COR-L47 (cell line): ENCODE measurements at regions not wholly inside any gene's neighbourhood (a gene's known extent, or its start where the extent isn't known, plus 50 kb on each side); places are given as distances from the start of the nearest gene placed in this dataset.
"Not testable (repeated sequence)": the region's sequence is repeated elsewhere in the genome, so short reads cannot be mapped to it uniquely, and the experiment has no call there.

ENCODE experiments used
- DNase-seq: peaks from one replicate; lab custom pipeline; 2025; lab: John Stamatoyannopoulos, UW

DNA sequence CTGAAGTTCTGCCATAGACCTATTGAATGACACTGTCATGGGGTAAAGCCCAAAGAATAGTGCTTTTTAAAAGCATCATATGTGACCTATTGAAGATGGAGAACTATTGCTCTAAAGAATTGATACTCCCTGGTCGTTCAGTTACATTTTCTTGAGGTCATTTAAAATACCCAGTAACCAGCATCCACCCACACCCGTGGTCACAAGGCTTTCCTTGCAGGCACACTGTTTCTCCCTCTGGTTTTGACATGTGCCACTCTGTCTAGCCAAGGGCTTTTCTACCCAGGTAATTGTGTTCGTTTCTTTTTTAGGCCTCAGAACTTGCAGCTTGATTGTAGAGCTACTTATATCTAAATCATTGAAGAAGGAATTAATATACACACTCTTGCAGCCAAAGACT is 68.3 kb upstream of the LYZL2 start:
- no peak for DNase-seq

DNA sequence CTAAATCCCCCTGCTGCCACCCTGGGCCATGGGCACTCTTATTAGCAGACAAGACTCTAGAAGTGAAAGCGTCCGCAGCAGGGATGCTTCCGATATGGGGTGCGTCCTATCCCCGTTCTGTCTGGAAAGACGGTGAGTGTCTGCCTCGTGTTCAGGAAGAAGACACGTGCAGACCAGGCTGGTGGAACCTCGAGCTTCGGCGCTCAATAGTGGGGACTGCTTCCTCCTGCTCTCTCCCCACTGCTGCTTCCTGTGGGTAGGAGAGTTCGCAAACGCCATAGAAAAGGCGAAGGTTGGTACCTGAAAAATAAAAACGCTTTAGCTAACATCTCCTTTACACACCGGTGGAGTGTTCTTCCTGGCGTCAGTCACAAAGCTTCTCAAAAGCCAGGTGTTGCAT is 67.7 kb upstream of the LYZL2 start:
- DNase-seq, result not testable (repeated sequence)

DNA sequence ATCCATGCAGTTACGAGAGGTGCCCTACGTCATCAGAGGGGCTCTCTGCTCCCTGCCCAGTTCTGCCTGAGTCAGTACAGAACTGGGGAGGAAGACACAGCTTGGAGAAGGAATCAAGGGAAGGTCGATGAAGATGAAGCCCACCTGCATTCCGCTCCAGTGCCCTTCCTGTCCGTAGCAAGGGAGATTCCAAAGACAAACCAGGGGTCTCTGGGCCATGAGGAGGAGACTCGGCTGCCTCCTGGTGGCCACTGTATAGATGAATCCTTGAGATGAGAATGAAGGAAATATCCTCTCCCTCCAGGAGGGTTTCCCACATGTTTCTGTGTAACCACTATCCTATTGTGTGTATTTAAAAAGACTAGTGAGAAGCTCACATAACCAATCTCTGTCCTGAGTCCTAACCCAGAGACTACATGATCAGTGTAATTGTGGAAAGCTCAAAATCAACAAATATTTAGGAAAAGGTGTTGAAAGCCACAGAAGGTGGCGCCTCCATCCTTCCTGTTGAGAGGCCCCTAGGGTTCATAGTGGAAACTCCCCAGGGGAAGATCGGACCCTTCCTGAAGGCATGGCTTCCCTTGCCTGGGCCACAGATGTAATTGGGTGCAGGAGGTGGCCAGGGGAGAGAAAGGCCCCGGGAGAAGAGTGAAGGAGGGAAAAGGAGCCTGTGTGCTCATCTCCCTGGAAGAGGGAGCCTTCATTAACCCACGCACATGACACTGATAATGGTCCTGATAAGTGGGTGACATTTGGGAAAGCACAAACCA is 67.0 kb upstream of the LYZL2 start:
- DNase-seq, result not testable (repeated sequence)

DNA sequence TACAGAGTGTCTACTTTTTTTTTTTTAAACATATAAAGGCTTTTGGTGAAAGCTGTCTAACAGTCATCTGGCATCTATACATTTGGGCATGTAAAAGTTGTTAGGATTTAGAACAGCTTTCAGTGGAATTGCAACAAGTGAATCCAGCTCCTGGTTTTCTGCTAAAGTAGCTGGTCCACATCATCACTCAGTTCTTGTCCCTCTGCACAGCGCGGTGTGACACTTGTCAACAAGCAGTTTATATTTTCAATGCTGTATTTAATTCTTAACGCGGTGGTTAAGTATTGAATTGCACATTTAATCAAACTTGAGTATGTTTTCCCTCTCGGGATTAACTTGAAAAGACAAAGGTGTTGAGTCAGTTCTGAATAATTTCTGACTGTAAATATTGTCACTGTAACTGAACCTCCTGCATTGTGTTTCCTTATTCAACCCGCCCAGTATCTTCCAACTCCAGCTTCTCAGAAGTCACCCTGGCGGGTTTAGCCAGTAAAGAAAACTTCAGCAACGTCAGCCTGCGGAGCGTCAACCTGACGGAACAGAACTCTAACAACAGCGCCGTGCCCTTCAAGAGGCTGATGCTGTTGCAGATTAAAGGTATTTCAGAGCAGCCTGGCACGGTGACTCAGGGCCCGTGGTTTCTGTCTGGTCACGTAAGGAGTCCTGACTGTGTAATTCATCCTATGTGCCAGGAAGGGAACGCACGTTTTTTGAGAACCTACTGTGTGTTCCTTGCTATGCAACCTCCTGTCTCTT is 66.1 kb upstream of the LYZL2 start:
- DNase-seq, result not testable (repeated sequence)

DNA sequence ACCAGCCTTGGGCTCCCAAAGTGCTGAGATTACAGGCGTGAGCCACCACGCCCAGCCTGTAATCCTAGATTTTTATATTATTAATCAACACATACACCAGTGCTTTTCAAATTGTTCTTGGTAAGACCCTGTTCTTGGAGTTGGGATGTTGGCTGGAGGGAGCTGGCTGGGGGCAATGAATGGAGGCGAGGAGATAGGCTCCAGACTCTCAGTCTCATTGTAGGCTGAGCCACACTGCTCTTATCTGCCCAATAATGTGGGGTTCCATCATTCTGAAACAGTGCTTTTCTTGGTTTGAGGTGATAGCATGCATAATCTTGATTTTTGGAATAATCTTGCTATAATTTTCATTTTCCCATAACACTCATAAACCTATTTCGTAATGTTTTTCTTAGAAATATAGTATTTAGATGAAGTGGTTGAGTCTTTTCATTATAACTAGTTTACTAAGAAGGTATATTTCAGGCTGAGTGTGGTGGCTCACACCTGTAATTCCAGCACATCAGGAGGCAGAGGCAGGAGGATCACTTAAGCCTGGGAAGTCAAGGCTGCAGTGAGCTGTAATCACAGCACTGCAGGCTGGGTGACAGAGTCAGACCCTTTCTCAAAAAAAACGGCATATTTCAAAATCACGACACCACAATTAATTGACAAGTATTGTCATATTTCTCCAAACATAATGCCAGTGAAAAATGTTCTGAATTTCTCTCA is 65.1 kb upstream of the LYZL2 start:
- DNase-seq, result no peak

DNA sequence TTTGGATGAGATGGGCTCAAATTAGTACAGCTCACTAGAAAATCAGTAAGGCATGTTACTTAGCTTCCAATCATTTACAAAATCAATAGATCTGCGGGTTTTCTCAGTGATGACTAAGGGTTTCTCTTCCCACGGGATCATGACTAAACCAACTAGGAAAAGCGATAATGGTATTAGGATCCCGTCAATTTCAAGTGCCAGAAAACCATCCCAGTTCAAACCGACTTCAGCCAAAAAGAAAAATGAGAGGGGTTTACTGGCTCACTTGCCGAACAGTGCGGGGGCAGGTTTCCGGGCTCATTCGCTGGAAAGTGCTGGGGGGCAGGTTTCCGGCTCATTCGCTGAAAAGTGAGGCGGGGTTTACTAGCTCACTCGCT is 62.1 kb upstream of the LYZL2 start:
- DNase-seq, result no peak

DNA sequence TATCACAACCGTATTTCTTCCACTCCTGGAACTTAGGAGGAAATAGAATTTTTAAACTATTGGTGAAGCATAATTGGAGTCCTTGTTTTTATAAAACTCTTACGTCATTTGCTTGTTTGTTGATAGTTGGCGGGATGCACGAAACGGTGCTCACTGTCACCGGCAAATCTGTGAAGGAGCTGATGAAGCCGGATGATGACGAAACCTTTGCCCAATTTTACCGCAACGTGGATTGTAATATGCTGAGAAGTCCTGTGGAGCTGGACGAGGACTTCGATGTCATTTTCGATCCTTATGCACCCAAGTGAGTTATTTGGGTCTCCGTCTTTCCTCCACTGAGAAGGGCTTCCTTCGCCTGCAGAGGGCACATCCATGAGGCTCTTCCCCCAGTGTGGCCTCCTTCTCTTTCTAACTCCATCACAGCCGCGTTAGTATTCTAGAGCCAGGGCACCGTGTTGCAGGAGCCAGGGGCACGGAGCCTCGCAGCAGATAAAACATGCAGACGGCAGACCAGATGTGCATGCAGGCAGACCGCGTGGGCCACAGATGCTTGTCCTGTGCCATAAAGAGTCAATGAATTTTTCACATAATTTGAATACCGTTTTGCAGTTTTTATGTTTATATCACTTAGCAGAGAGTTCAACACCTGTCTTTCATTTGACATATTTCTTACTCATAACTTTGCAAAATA is 61.5 kb upstream of the LYZL2 start:
- not testable (repeated sequence) for DNase-seq

DNA sequence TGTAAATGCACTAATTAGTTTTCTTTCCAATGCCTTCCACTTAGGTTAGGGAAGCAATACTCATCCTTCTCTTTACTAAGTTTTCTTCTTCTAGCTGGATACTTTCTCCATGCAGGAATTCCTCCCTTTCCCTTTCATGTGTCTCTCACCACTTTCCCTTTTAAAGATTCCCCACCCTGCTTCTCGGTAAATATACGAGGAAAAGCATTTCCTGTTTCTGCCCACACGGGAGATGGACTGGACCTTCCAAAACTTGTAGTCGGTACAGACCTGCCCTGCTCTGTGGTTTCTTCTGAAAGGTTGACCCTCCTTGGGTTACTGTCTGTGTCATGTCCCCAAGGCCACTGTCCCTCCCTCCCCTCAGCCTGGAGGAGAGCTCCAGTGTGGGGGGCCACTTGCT is 58.9 kb upstream of the LYZL2 start:
- no peak for DNase-seq

DNA sequence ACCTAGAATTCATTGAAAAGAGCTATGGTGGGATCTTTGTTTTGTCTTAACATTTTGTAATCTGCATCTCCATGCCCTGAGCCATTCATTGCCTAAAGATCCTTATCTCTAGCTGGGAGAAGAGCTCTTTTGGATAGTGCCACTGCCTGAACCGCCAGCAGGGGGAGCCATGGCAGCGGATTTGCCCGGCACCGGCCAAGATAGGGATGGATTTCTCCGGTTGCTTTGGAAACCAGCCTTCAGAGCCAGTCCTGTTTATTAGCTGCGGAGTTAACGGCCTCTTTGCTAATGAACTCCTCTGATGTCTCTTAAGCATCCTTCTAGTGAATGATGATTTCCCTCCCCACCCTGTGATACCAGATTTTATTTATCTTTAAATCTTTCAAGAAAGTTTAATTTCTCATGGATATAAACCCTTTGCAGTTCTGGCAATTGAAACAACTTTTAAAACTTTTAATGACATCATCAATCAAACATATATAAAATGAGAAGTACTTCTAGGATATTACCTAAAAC is 58.2 kb upstream of the LYZL2 start:
- DNase-seq, result peak; percentile 39

DNA sequence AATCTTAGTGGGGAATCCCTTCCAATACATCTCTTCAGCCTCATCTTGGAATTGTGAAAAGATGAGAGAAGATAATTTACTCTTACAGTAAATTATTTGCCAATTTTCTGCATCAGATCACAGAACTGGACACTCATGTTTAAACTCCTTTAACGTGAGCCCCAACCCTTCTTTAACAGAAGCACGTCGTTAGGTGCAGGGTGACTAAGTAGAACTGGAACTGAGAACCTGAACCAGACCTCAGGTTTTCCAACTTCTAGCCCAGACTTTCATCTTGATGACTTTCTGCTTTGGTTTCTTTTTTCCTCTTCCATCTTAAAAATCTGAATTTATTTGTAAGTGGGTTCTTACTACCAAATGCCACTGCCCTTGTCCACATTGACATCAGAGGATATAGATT is 57.2 kb upstream of the LYZL2 start:
- no peak for DNase-seq

DNA sequence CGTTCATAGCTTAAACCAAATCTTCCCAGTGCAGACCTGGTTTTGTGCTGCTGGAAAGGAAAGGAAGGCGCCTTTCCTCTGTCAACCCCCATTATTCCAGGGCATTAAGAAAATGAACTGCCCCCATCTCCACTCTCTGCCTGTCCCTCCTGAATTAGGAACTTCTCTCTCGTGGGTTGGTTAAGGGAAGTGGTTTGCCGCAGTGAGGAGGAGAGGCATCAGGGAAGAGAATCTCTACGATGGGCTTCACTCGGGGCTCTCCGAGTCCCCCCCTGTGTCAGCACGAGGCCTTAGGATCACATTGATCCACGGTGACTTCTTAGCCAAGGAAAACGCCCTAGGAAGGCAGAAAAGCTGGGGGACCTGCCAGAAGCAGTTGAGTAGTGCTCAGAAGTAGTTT is 53.9 kb upstream of the LYZL2 start:
- DNase-seq, result no peak

DNA sequence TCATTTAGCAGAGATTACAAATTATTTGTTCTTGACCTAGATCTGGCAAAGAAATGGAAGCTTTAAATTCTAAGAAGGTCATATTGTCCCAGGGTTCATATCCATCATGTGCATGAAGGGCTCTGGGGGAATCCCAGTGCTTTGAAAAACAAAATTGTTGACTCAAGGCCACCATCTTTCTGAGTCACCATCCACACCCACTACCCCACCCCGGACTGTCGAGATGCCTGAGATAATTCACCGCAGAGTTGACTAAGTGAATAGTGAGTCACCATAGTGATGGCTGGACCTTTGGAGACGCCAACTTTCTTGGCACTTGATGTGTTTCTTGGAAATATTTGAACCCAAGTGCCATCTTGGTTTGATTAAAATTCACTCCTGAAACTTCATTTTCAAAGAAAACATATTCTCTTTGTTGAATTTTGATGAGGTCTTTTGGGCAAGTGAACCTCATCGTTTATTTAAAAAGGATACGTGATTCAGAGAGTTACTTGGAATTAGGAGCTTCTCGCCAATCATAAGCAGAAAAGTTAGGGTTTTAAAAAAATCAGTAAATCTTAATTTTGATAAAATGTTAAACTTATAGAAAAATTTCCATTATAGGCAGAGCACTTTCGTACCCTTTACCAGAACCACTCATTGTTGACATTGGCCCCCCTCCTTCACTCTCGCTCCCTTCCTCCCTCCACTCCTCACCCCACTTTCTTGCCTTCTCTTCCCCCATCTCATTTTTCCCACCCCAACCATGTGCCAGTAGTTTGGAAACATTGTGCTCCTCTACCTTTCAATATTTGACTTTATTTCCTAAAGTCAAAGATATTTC is 53.0 kb upstream of the LYZL2 start:
- DNase-seq, result not testable (repeated sequence)

DNA sequence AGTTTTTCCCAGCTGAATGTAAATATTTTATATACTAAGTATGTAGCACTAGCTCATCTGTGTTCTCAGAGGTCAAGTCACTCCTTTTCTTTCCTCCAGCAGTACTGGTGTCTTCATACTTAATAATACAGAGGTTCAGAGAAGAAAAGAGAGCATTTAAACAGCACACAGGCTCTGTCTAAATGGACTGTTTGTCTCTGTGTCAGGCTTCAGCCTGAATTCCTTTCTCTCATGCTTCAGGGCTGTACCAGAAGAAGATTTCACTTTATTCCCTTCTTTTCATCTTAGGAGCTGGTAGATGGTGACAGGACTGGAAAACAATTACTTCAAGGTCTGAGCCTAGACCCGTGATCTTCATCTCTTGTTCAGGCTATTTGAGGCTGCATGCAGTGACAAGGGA is 51.4 kb upstream of the LYZL2 start:
- no peak for DNase-seq
